Ishikawa (cell line): ENCODE measurements at regions not wholly inside any gene's neighbourhood (a gene's known extent, or its start where the extent isn't known, plus 50 kb on each side); places are given as distances from the start of the nearest gene placed in this dataset.

ENCODE experiments used
- EGR1 ChIP-seq: IDR thresholded peaks from 2 replicates; pipeline ENCODE4 v1.6.1; 2012
- RAD21 ChIP-seq: IDR thresholded peaks from 2 replicates; pipeline ENCODE4 v1.6.1; 2012; ENCODE audit warnings: low read depth
- REST ChIP-seq: IDR thresholded peaks from 2 replicates; pipeline ENCODE4 v1.6.1; 2012; ENCODE audit warnings: low read depth, mild to moderate bottlenecking
- YY1 ChIP-seq: IDR thresholded peaks from 2 replicates; pipeline ENCODE4 v1.6.1; 2012; ENCODE audit warnings: low read depth

GRCh38 chr4:132493476-132493875 is 655.6 kb upstream of the PCDH10 start:
- TF ChIP-seq RAD21, result no peak
- no peak for TF ChIP-seq YY1
- TF ChIP-seq REST, result no peak
- TF ChIP-seq EGR1, result no peak
